Spleen (tissue), 11 donors: ENCODE measurements at regions not wholly inside any gene's neighbourhood (a gene's known extent, or its start where the extent isn't known, plus 50 kb on each side); places are given as distances from the start of the nearest gene placed in this dataset.

Experiments used
- DNase-seq: peaks from one replicate; pipeline ENCODE4 v3.0.0-alpha.2; 2020
- H3K27ac ChIP-seq, 8 donors: fragments of 200-600 bp; sonication (generic) in 7 of 8; 1 replicate in 4 of 8; 2 replicates in 4 of 8; pipeline versions ENCODE4 v1.5.0 to v1.8.0; 2016 to 2021; ENCODE audit warnings: inconsistent platforms in 4 of 8, mild to moderate bottlenecking in 4 of 8, moderate library complexity in 1 of 8
- H3K27me3 ChIP-seq, 7 donors: fragments of 200-600 bp; sonication (generic) in 6 of 7; replicated peaks in 1 of 7; 1 replicate in 4 of 7; 2 replicates in 3 of 7; pipeline versions ENCODE4 v1.5.0 to v1.8.0; 2016 to 2021; ENCODE audit warnings: inconsistent platforms in 3 of 7, mild to moderate bottlenecking in 1 of 7
- H3K36me3 ChIP-seq, 6 donors: fragments of 200-600 bp; sonication (generic) in 5 of 6; 1 replicate in 4 of 6; 2 replicates in 2 of 6; pipeline versions ENCODE4 v1.5.0 to v1.8.0; 2016 to 2021; ENCODE audit warnings: inconsistent platforms in 2 of 6
- H3K4me1 ChIP-seq, 6 donors: fragments of 200-600 bp; sonication (generic) in 5 of 6; 1 replicate in 3 of 6; 2 replicates in 3 of 6; pipeline versions ENCODE4 v1.5.0 to v1.8.0; 2016 to 2021; ENCODE audit warnings: inconsistent platforms in 3 of 6
- H3K4me3 ChIP-seq, 8 donors: fragments of 200-600 bp; sonication (generic) in 7 of 8; 1 replicate in 4 of 8; 2 replicates in 4 of 8; pipeline versions ENCODE4 v1.5.0 to v1.8.0; 2016 to 2021; ENCODE audit warnings: inconsistent platforms in 4 of 8, mild to moderate bottlenecking in 4 of 8, moderate library complexity in 2 of 8
- H3K9me3 ChIP-seq, 8 donors: fragments of 200-600 bp; sonication (generic) in 7 of 8; 1 replicate in 4 of 8; 2 replicates in 4 of 8; pipeline versions ENCODE4 v1.5.0 to v1.8.0; 2016 to 2021; ENCODE audit warnings: inconsistent platforms in 4 of 8
- POLR2A ChIP-seq, 3 donors: fragments of 450-650 bp; IDR thresholded peaks; one replicate each; pipeline ENCODE4 v1.5.1; 2017; ENCODE audit warnings: antibody characterized with exemption in 3 of 3, mild to moderate bottlenecking in 1 of 3
- POLR2AphosphoS5 ChIP-seq, 3 donors: sonication (generic); formaldehyde crosslinking; IDR thresholded peaks; one replicate each; pipeline ENCODE4 v1.5.1; 2017; ENCODE audit warnings: antibody characterized with exemption in 3 of 3
- WGBS, 5 donors: extraction: QIAGEN DNeasy Blood & Tissue Kit in 3 of 5; methylation state at CpG; one replicate each; pipeline versions ENCODE4 v1.1.5 to v1.1.7; 2013 to 2018; 5-methylcytosine and 5-hydroxymethylcytosine counted together
- intact Hi-C: fragments of 100-400 bp; cut with DNase I; formaldehyde crosslinking; loops from one replicate; pipeline ENCODE4 v1.15.0; 2023; ENCODE audit warnings: low total_unique reads
- TF ChIP-seq, protein P1 (sequence below), 11 experiments: fragments of 200-600 bp in 7 of 11; fragments of 450-650 bp in 4 of 11; sonication (generic) in 4 of 11; IDR thresholded peaks in 8 of 11; conservative IDR thresholded peaks in 3 of 11; 1 replicate in 7 of 11; 2 replicates in 4 of 11; pipeline versions ENCODE4 v1.4.0 to v1.8.0; 2016 to 2021; ENCODE audit warnings: antibody characterized with exemption in 11 of 11, inconsistent platforms in 4 of 11, mild to moderate bottlenecking in 1 of 11
- donor health status: healthy with polysubstance abuse.
- donor health status: DM: no; HTN: no; CAD: no; lungs with moderate emphysema.
- donor health status: DM: no; HTN: no; CAD: no.
- donor health status: Bipolar disorder and iron deficiency.
- donor health status: healthy.
- donor health status: DM: no; HTN: no; CAD: no.
- donor health status: DM: yes; HTN: yes; CAD: no.

DNA sequence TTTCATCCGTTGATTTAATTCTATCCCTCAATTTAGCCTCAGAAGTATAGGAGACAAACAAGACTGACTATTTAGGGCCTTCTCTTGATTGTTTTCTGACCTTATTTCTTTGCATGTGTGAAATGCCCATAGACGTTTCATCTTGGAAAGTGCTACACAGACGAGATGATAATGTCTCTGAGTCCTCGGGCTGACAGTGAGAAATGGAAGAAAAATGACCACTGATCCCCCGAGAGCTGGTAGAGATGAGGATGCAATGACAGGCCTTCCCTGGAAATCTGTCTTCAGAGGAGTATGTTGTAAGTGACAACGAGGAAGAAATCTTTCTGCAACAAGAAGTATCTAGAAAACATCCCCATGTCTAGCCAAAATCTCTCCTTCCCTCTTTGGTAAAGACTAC lies 522.9 kb downstream of the HAPSTR1 start:
- no peaks in the 10 kb centered on the region for H3K27me3 ChIP-seq
- no peaks in the 10 kb centered on the region for H3K36me3 ChIP-seq
- no peak overlapping the region for H3K4me3 ChIP-seq
- no peaks in the 10 kb centered on the region for H3K4me1 ChIP-seq
- TF ChIP-seq POLR2A (IDR thresholded peaks at IDR 0.05) (no peak), POLR2AphosphoS5 (IDR thresholded peaks at IDR 0.05) (no peak)
- TF ChIP-seq, protein P1, sequence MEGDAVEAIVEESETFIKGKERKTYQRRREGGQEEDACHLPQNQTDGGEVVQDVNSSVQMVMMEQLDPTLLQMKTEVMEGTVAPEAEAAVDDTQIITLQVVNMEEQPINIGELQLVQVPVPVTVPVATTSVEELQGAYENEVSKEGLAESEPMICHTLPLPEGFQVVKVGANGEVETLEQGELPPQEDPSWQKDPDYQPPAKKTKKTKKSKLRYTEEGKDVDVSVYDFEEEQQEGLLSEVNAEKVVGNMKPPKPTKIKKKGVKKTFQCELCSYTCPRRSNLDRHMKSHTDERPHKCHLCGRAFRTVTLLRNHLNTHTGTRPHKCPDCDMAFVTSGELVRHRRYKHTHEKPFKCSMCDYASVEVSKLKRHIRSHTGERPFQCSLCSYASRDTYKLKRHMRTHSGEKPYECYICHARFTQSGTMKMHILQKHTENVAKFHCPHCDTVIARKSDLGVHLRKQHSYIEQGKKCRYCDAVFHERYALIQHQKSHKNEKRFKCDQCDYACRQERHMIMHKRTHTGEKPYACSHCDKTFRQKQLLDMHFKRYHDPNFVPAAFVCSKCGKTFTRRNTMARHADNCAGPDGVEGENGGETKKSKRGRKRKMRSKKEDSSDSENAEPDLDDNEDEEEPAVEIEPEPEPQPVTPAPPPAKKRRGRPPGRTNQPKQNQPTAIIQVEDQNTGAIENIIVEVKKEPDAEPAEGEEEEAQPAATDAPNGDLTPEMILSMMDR (IDR thresholded peaks at IDR 0.05 in 8 of 11, conservative IDR thresholded peaks at IDR 0.05 in 3 of 11) = no peak
- intact Hi-C loops = no loop called here
- WGBS, 5 donors = 70 to 85% (median 77%) methylated on average over 6 of the region's 6 CpGs
- DNase-seq = no peak
- H3K27ac ChIP-seq = no peak overlapping the region
- peaks cover 0 to 1% (median 0%) of the 10 kb centered on the region in 8 donors for H3K9me3 ChIP-seq

- H3K27ac ChIP-seq = no peak overlapping the region
- no peak for DNase-seq
- intact Hi-C loops = no loop called here
- 70 to 87% (median 83%) methylated on average over 4 of the region's 4 CpGs for WGBS, 5 donors
- H3K9me3 ChIP-seq = peaks cover 0 to 9% (median 2%) of the 10 kb centered on the region in 8 donors
- H3K4me3 ChIP-seq = no peak overlapping the region
- H3K36me3 ChIP-seq = no peaks in the 10 kb centered on the region
- no peaks in the 10 kb centered on the region for H3K4me1 ChIP-seq
- TF ChIP-seq POLR2A (IDR thresholded peaks at IDR 0.05) = no peak
- TF ChIP-seq POLR2AphosphoS5 (IDR thresholded peaks at IDR 0.05) = no peak
- TF ChIP-seq, protein P1 (IDR thresholded peaks at IDR 0.05 in 8 of 11, conservative IDR thresholded peaks at IDR 0.05 in 3 of 11) = no peak
- peaks cover 0 to 11% (median 0%) of the 10 kb centered on the region in 7 donors for H3K27me3 ChIP-seq
These were observed 530.8 kb downstream of the HAPSTR1 start for GRCh38 chr16:9622268-9622667.

GRCh38 chr16:9625122-9625521 lies 533.7 kb downstream of the HAPSTR1 start:
- Histone ChIP-seq H3K4me1 (no peaks in the 10 kb centered on the region), H3K36me3 (no peaks in the 10 kb centered on the region), H3K4me3 (no peak overlapping the region), H3K9me3 (peaks cover 0 to under 1% (median 0%) of the 10 kb centered on the region in 8 donors), H3K27me3 (peaks cover 0 to 11% (median 0%) of the 10 kb centered on the region in 7 donors), H3K27ac (no peak overlapping the region)
- DNase-seq = no peak
- no peak for TF ChIP-seq POLR2A (IDR thresholded peaks at IDR 0.05)
- TF ChIP-seq POLR2AphosphoS5 (IDR thresholded peaks at IDR 0.05) = no peak
- TF ChIP-seq, protein P1 (IDR thresholded peaks at IDR 0.05 in 8 of 11, conservative IDR thresholded peaks at IDR 0.05 in 3 of 11) = no peak
- 40 to 64% (median 55%) methylated on average over 2 of the region's 2 CpGs for WGBS, 5 donors
- intact Hi-C loops = no loop called here

- Histone ChIP-seq H3K4me3 (no peak overlapping the region), H3K27me3 (peaks cover 0 to 11% (median 0%) of the 10 kb centered on the region in 7 donors), H3K4me1 (no peaks in the 10 kb centered on the region), H3K27ac (no peak overlapping the region), H3K9me3 (peaks cover 0 to under 1% (median 0%) of the 10 kb centered on the region in 8 donors), H3K36me3 (no peaks in the 10 kb centered on the region)
- 74 to 84% (median 79%) methylated on average over 5 of the region's 5 CpGs for WGBS, 5 donors
- intact Hi-C loops = no loop called here
- no peak for TF ChIP-seq POLR2AphosphoS5 (IDR thresholded peaks at IDR 0.05)
- TF ChIP-seq, protein P1 (IDR thresholded peaks at IDR 0.05 in 8 of 11, conservative IDR thresholded peaks at IDR 0.05 in 3 of 11) = no peak
- no peak for DNase-seq
These were observed 536.0 kb downstream of the HAPSTR1 start for GRCh38 chr16:9627427-9627826.
